ENCODE measurements at regions not wholly inside any gene's neighbourhood (a gene's known extent, or its start where the extent isn't known, plus 50 kb on each side); places are given as distances from the start of the nearest gene placed in this dataset.

DNA sequence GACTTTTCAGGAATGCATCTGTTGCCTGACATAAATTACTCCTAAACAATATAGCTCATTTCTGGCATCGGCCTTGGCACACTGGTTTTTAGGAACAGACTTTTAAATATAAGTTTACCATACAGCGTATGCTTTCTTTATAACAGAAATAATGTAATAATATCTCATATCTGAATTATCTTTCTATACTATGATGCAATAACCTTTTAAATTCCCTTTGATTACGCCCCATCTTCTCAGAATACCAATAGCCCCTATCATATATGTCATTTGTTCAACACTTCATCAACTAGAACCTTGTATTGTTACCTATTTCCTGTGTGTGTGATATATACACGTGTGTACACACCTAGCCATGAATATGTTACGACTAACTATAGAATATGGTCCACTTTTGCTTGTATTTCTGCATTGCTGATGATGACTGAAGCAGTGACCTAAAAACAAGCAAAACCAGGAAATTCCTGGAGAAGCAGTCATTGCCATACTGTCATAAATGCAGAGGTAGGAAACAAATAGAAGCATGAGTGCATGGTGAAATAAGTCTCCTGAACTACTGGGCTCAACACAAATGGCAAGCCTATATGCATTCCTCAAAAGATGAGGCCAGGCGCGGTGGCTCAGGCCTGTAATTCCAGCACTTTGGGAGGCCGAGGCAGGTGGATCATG is 618.4 kb upstream of the NRP1 start:
- TF ChIP-seq YY1 (IDR thresholded peaks at IDR 0.05; ENCODE audit: insufficient read depth, insufficient read length) (no peak), SUZ12 (IDR thresholded peaks at IDR 0.05; ENCODE audit: extremely low read depth, insufficient read depth, insufficient read length) (no peak)

All from NT2/D1 (cell line).